SU-DHL-6 (cell line): ENCODE measurements at regions not wholly inside any gene's neighbourhood (a gene's known extent, or its start where the extent isn't known, plus 50 kb on each side); places are given as distances from the start of the nearest gene placed in this dataset.

ENCODE experiments used
- H2AFZ ChIP-seq: fragments of 200-600 bp; sonication (generic); 2 replicates; pipeline ENCODE4 v1.6.1; 2014; ENCODE audit warnings: low read depth, mild to moderate bottlenecking, moderate library complexity, mixed read lengths, antibody characterized with exemption, low read length; ENCODE audit not compliant: severe bottlenecking
- H3F3A ChIP-seq: fragments of 200-600 bp; shearing (Covaris generic); 2 replicates; pipeline ENCODE4 v1.6.0; 2016; ENCODE audit warnings: antibody characterized with exemption, mild to moderate bottlenecking; ENCODE audit not compliant: insufficient read depth
- H3K27ac ChIP-seq: fragments of 200-600 bp; sonication (generic); 2 replicates; pipeline ENCODE4 v1.5.1; 2016; ENCODE audit warnings: low read depth, mild to moderate bottlenecking, low read length, moderate library complexity, mixed read lengths
- H3K27me3 ChIP-seq: fragments of 200-600 bp; sonication (generic), shearing (Covaris generic); 2 replicates; pipeline ENCODE4 v1.6.0; 2014; ENCODE audit warnings: mild to moderate bottlenecking, low read length
- H3K36me3 ChIP-seq: fragments of 200-600 bp; sonication (generic); 2 replicates; pipeline ENCODE4 v1.6.1; 2014; ENCODE audit warnings: mild to moderate bottlenecking, low read length, mixed read lengths
- H3K4me2 ChIP-seq: fragments of 300-600, 200-600 bp; shearing (Covaris generic), sonication (generic); 2 replicates; pipeline ENCODE4 v1.6.0; 2014; ENCODE audit warnings: low read length, low read depth, mild to moderate bottlenecking; ENCODE audit not compliant: poor library complexity, severe bottlenecking
- H3K4me3 ChIP-seq: fragments of 200-600 bp; sonication (generic); 2 replicates; pipeline ENCODE4 v1.5.1; 2014; ENCODE audit warnings: antibody characterized with exemption, low read length, mild to moderate bottlenecking, mixed read lengths; ENCODE audit not compliant: insufficient read depth, poor library complexity, severe bottlenecking
- H3K79me2 ChIP-seq: fragments of 200-600 bp; sonication (generic); 2 replicates; pipeline ENCODE4 v1.6.1; 2014; ENCODE audit warnings: mild to moderate bottlenecking, low read length, moderate library complexity; ENCODE audit not compliant: insufficient read depth
- H3K9ac ChIP-seq: fragments of 200-600 bp; sonication (generic); 2 replicates; pipeline ENCODE4 v1.7.0; 2014; ENCODE audit warnings: mild to moderate bottlenecking, low read length
- H3K9me2 ChIP-seq: fragments of 200-600 bp; sonication (generic); replicated peaks from 2 replicates; pipeline ENCODE4 v1.6.1; 2014; ENCODE audit warnings: low read length; ENCODE audit not compliant: insufficient read depth
- H3K9me3 ChIP-seq: fragments of 200-600 bp; sonication (generic); 2 replicates; pipeline ENCODE4 v1.6.1; 2014; ENCODE audit warnings: low read length, mixed read lengths; ENCODE audit not compliant: insufficient read depth
- H4K20me1 ChIP-seq: fragments of 200-600 bp; sonication (generic); 2 replicates; pipeline ENCODE4 v1.6.1; 2014; ENCODE audit warnings: low read depth, mild to moderate bottlenecking, antibody characterized with exemption, low read length, moderate library complexity, mixed read lengths
- EZH2phosphoT487 ChIP-seq: fragments of 200-600 bp; sonication (generic), shearing (Covaris generic); conservative IDR thresholded peaks from 2 replicates; pipeline ENCODE4 v1.6.1; 2018; ENCODE audit warnings: mild to moderate bottlenecking, antibody characterized with exemption, low read length, moderate library complexity, mixed read lengths
- TF ChIP-seq, protein P1 (sequence below): fragments of 200-600 bp; sonication (generic); IDR thresholded peaks from one replicate; pipeline ENCODE4 v1.5.1; 2017; ENCODE audit warnings: antibody characterized with exemption, mild to moderate bottlenecking, low read length, moderate library complexity; ENCODE audit not compliant: insufficient read depth, poor library complexity, severe bottlenecking

DNA sequence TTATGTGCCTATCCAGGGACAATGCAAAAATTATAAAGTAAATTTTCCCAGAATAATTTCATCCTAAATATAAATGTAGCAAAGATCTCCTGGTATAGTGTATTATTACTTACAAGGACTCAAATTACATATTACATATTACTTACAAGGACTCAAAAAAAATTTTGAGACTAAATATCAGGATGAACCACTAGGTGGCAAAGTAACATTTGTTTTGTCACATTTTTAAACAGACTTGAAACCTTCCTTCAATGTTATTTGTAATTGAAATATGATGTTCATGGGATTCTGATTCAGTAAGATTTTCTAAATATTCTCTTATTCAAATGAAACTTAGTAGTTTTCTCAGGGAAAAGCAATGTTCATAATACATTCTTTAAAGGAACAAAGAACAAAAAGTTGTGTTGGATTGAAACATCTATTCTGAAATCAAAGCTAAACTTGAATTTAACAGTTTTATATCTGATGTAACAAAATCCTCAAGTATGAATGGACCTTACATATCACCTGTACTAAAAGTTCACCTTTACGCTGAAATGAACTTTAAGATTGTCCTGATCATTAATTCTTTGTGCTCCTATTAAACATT is 74.3 kb upstream of the GNAI1 start:
- Histone ChIP-seq H3K4me3 (no peak overlapping the region), H3K9ac (no peak overlapping the region), H2AFZ (no peak overlapping the region), H3K36me3 (no peaks in the 10 kb centered on the region), H3K27me3 (no peaks in the 10 kb centered on the region), H3K9me2 (no peaks in the 10 kb centered on the region), H3K79me2 (no peaks in the 10 kb centered on the region), H3F3A (no peaks in the 10 kb centered on the region), H3K9me3 (no peaks in the 10 kb centered on the region), H3K27ac (no peak overlapping the region), H4K20me1 (no peaks in the 10 kb centered on the region), H3K4me2 (no peak overlapping the region)
- TF ChIP-seq EZH2phosphoT487 = no peak
- TF ChIP-seq, protein P1, sequence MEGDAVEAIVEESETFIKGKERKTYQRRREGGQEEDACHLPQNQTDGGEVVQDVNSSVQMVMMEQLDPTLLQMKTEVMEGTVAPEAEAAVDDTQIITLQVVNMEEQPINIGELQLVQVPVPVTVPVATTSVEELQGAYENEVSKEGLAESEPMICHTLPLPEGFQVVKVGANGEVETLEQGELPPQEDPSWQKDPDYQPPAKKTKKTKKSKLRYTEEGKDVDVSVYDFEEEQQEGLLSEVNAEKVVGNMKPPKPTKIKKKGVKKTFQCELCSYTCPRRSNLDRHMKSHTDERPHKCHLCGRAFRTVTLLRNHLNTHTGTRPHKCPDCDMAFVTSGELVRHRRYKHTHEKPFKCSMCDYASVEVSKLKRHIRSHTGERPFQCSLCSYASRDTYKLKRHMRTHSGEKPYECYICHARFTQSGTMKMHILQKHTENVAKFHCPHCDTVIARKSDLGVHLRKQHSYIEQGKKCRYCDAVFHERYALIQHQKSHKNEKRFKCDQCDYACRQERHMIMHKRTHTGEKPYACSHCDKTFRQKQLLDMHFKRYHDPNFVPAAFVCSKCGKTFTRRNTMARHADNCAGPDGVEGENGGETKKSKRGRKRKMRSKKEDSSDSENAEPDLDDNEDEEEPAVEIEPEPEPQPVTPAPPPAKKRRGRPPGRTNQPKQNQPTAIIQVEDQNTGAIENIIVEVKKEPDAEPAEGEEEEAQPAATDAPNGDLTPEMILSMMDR = peak; percentile 37

DNA sequence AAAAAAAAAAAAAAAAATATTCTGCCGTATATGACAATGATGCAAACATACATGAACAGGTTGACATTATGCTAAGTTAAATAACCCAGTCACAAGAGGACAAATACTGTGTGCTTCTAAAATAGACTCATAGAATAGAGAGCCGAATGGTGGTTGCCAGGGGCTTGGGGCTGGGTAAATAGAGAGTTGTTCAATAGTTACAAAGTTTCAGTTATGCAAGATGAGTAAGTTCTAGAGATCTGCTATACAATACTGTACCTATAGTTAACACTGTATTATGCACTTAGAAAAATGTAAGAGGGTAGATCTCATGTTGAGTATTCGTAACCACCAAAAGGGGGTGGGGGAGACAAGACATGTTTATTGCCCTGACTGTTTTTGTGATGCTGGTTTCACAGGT is 77.1 kb upstream of the GNAI1 start:
- no peak overlapping the region for H3K4me3 ChIP-seq
- H3K9me3 ChIP-seq = no peaks in the 10 kb centered on the region
- H3K9ac ChIP-seq = no peak overlapping the region
- H3K27me3 ChIP-seq = no peaks in the 10 kb centered on the region
- H4K20me1 ChIP-seq = no peaks in the 10 kb centered on the region
- no peaks in the 10 kb centered on the region for H3K9me2 ChIP-seq
- H3K79me2 ChIP-seq = no peaks in the 10 kb centered on the region
- H3K4me2 ChIP-seq = no peak overlapping the region
- H3F3A ChIP-seq = no peaks in the 10 kb centered on the region
- no peak overlapping the region for H2AFZ ChIP-seq
- no peak overlapping the region for H3K27ac ChIP-seq
- H3K36me3 ChIP-seq = no peaks in the 10 kb centered on the region
- no peak for TF ChIP-seq EZH2phosphoT487
- TF ChIP-seq, protein P1 = no peak

DNA sequence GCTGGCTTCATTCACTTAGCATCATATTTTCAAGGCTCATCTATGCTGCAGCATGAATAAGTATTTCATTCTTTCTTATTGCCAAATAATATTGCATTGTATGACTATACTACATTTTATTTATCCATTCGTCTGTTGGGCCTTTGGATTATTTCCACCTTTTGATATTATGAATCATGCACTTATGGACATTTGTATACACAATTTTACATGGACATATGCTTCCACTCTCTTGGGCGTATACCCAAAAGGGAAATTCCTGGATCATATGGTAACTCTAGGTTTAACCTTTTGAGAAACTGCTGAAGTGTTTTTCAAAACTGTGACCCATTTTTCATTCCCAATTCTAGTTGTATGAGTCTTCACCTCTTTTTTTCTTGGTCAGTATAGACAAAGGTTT is 80.3 kb upstream of the GNAI1 start:
- H3K4me3 ChIP-seq = no peak overlapping the region
- H3K4me2 ChIP-seq = no peak overlapping the region
- no peak for TF ChIP-seq EZH2phosphoT487
- TF ChIP-seq, protein P1 = no peak
- no peaks in the 10 kb centered on the region for H3K27me3 ChIP-seq
- H3K9me3 ChIP-seq = no peaks in the 10 kb centered on the region
- no peaks in the 10 kb centered on the region for H4K20me1 ChIP-seq
- no peaks in the 10 kb centered on the region for H3K9me2 ChIP-seq
- no peaks in the 10 kb centered on the region for H3F3A ChIP-seq
- H2AFZ ChIP-seq = no peak overlapping the region
- H3K79me2 ChIP-seq = no peaks in the 10 kb centered on the region
- H3K9ac ChIP-seq = no peak overlapping the region
- H3K27ac ChIP-seq = no peak overlapping the region
- no peaks in the 10 kb centered on the region for H3K36me3 ChIP-seq
